Kasumi-1 (cell line): ENCODE measurements at regions not wholly inside any gene's neighbourhood (a gene's known extent, or its start where the extent isn't known, plus 50 kb on each side); places are given as distances from the start of the nearest gene placed in this dataset.
"Not testable (repeated sequence)": the region's sequence is repeated elsewhere in the genome, so short reads cannot be mapped to it uniquely, and the experiment has no call there.

Source experiments
- DNase-seq, 2 experiments: peaks; one replicate each; lab custom pipeline; 2025; lab: John Stamatoyannopoulos, UW

DNA sequence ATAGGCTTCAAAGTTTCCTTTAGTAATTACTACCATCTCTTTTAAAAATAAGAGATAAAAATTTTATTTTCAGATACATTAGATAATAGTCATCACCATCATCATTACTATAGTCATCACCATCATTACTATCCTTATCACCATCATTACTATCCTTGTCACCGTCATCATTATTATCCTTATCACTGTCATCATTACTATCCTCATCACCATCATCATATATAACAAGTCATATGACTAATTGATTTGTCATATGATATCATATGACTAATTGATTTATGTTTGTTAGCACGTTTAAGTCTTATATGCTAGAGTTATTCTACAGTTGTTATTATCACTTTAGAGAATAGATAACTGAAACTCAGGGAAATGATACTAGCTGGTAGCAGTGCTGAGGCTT lies 382.1 kb upstream of the CDH18 start:
- no peak for DNase-seq

DNA sequence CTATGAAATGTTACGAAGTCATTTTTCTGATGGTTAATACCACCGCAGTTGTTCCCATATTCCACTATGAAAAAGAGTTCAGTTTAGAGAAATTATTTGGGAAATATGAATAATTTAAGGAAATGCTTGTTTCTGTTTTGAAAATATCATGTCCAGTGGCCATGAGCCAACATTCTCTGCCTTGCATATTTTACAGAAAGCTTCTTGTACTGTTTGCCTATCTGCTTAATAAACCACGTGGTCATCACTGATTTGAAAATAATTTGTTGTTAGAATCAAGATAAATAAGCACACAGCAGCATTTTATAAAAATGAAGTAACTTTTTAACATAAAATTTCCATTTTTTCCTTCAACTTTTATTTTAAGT lies 381.5 kb upstream of the CDH18 start:
- DNase-seq, result no peak

DNA sequence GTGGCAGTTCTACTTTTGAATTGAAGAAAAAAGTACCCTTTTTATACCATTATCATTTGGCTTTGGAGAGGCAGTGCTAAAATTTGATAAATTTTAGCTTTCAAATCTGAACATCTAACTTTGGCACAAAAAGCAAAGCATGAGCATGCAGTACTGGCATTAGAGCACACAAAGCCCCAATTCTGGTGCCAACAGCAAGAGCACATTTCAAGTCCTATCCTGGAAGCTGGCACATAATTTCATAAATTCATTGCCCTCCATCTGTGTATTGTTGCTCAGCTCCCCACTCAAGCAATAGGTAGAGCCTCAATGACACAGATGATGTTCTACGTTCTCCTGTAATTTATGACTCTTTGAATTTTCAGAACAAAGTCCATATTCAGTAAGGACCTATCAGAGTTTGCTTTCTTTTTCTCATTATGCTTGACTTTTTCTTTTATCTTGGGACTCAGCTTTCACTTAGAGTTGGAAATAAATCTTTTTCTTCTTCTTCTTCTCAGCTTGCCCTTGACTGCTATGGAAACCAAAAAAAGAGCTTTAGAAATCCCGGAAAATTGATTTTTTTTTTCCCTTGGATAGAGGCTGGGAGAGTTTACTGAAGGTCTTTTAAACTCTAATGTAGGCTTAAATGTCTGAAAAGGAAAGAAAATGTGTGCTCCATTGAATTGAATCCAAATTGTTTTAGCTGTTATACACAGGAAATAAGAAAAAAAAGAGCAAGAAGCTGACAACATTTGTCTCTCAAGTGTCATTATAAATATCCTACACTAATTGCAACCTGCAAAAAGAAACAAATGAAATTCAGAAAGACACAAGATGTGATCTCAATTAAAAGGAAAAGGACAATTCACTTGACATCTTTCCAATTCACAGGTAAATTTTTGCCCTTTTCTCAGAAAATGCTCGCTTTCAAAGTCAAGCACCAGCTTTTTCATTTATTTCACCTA lies 380.8 kb upstream of the CDH18 start:
- DNase-seq, result no peak

DNA sequence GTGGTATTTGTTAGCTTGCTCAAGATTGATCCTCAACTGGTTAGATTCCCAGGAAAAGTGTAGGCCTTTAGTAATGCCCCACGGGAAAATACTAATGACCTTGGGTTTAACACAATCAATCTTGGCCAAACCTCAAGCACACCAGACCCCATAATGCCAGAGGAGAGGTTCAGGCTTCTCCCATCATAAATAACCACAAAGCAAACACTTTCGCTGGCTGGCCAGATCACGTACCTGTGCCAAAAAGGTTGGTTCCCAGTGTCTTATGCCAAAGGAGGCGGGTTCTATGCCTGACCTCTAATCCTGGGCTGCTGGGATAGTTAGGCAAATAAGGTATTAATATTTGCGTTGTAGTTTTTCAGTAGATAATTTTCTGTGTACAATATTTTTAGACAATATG lies 379.2 kb upstream of the CDH18 start:
- DNase-seq, result no peak

DNA sequence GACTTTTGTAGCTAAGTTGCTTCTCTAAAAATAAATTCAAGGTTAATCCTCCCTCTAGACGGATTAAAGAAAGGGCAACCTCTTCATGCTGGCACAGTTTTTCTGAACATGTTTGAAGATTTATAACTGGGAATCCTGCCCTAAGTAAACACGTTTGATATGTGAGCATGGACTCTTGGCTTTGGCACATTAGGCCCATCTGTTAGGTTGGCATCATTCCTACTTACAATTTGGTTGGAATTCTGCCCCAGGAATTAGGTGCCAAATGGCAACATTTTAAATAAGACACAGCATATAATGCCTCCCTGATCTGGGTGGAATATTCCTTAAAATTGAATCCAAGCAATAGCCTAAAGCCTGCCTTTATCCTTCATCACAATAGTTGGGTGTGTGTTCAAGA lies 372.3 kb upstream of the CDH18 start:
- DNase-seq, result no peak

DNA sequence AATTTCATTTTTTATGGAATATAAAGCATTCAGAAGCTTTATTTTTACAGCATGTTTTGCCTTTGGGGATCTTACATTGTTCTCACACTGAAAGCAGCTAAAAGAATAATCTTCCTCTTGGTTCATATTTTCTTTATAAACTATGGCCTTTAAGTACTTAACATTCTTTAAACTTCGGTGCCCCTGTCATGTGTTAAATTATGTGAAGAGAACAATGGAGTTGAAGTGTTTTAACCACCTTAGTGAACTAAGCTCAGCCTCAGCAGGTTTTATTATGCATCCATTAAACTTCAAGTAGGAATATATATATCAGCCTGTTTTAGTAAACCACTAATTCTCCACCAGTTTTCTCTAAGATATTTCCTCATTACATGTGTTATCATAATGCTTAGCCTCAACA lies 371.4 kb upstream of the CDH18 start:
- DNase-seq, result no peak

DNA sequence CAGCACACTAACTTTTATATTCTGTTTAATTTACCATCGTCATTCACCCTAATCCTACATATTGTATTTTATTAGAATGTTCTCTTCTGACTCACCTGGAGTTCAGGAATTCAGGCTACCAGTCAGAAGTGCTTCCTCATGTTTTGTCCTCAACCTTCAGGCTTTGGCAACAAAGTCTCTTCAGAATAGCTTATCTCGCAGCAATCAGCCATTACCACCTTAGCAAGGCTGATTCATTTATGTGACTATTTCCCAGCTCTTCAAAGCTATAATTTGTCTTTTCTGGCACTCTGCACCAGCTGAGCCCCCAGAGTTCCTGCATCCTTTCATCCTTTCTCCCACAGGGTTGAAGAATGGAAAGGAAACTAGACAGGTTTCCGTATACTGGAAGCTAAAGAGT lies 365.5 kb upstream of the CDH18 start:
- DNase-seq, result no peak

DNA sequence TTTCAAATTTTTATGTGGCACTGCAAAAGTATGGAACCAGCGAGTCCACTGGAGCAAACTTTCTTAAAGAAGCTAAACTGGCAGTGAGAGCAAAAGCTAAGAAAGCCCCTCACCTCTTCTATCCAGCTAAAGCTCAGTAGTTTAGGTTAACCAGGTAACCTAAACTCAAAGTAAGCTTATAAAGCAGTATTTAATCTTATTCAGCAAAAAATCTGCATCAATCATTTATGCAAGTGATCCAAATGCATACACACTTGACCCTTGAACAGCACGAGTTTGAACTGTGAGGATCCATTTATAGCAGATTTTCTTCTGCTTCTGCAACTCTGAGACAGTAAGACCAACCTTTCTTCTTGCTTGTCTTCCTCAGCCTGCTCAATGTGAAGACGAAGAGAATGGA lies 363.8 kb upstream of the CDH18 start:
- DNase-seq, result no peak

DNA sequence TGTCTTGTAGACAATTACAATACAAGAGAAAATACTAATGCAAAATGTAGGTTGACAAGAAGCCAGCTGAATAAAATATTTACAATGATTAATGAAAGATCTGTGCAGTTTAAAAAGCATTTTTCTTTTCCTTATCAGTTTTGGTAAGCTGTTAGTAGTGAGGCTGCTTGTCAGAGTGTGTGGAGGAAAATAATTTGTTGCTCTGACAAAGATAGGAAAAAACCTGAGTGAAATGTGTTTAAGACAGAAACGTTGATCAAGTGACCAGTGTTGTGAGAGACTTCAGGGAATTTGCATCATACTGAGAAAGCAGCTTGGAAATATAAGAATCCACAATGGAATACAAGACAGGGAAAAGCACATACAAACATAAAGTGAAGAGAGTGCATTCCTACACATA lies 360.3 kb upstream of the CDH18 start:
- DNase-seq, result no peak

DNA sequence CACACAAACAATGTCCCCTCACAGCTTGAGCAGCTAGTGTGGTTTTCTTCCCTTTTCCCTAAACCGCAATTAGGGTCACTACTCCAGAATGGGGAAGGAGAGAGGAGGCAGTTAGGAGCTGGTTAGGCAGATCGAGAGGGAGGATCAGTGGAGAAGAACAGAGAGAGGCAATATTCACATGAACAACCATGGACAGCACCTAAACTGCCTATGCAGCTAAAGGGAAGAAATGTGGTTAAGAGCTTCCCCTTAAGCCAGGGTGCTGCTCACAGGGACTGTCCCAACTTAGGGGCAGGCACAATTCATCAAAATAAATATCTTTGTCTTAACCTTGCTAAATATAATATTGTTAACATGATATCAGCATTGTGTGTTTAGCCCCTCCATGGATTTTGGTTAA lies 359.3 kb upstream of the CDH18 start:
- peak; percentile 59 to 63 for DNase-seq

DNA sequence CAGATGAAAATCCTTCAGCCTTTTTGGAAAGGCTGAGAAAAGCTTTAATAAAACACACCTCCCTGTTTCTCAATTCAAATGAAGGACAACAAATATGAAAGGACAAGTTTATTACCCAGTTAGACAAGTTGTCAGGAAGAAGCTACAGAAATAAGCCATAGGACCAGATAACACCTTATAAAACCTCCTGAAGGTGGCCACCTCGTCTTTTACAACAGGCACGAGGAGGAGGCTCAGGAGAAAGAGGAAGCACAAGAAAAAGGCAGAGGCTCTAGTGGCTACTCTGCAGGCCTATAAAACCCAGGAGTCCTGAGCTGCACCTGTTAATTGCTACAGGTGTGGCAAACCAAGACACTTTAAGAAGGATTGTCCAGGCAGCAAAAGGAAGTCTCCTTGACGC lies 352.1 kb upstream of the CDH18 start:
- peak; percentile 18 to 27 for DNase-seq

DNA sequence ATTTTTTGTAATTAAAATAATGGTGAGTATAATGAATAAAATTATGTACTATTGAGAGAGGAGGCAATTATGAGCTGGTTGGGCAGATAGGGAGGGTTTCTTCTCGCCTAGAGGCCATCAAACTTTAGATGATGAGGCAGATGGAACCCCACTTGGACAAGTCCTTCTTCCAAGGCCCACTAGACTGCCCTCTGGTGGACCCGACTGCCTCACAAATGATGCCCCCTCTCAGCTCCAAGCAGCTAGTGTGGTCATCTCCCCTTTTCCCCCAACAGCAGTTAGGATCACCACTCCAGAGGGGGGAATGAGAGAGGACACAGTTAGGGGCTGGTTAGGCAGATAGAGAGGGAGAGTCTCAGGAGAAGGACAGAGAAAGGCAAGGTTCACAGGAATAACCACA lies 348.0 kb upstream of the CDH18 start:
- no peak for DNase-seq

DNA sequence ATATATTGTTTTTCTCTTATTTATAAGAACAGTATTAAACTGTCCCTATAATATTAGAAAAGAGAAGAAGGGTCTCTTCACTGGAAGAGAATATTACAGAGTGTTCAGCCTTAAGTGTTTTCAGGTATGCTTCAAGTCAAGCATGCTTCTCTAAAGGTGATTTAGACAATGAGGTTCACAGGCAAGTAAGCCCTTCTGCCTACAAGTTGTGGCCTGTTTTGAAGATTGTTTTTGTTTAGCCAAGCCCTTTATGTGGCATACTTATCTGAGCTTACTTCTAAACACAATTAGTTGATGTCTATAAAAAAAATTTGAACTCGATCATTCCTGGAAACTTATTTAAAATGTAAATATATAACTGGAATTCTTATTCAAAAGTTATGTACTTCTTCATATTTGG lies 343.8 kb upstream of the CDH18 start:
- no peak for DNase-seq

DNA sequence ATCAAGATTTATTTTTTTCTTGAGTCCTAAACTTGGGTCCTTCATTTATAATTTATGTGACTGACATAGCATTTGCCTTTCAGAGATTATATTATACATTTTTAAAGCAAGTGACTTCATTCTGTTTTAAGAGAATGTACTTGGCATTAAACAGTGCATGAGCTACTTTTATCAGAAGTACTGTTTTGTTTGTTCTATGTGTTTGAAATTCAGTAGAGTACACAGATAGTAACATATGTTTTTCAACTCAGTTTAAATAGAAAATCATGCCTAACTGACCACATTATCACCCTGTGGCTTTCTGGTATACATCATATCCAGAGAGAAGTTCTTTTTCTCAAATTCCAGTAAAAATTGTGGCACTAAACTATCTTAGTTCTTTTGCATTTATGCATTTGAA lies 335.3 kb upstream of the CDH18 start:
- DNase-seq, result no peak

DNA sequence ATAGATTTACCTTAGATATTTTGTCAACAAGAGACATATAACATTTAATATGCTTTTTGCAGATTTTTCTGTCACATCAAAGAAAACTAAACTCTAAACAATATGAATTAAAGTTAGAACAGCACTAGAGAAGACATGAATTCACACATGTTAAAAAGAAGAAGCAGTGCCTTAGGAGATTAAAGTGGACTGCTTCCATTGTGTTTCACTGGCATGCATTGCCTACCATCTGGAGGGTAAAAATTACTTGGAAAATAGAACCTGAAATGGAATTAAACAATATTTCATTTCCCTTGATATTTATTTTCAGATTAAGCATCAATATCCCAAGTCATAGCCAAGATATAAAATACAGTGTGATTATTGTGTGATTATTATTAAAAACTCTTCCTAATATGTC lies 319.4 kb upstream of the CDH18 start:
- no peak for DNase-seq

DNA sequence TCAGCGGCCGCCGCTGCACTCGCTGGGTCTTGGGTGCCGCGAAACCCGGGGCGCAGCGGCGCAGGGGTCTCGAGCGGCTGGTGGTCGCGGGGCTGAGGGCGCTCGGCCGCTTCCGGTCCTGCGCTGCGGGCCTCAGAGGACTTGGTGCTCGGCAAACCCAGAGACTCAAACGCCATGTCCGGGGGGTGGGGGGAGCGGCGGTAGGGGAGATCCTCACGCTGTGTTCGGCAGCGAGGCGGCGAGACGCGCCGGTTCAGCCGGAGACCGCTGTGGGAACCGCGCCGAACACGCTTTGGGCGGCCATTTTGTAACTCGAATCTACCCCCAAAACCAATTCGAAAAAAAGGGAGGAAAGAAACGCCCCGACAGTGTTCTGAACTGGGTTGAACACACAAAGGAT lies 317.5 kb upstream of the CDH18 start:
- DNase-seq, result no peak

DNA sequence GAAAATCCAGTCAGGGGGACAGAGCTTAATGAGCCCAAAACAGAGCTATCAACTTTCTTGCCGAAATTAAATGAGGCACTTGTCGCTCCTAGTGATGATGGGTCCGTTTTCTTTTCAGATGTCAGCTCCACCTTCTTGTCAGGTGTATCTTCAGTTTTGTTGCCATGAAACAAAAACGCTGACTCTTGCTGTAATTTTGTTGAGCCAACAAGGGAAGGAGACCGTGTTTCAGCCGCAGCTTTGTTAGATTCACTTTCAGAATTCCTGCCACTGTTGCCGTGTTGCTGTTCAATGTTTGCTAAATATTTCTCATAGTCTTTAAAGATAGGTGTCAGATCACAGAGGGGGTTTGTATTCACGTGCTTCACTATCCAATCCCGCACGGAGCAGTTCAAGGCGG lies 316.6 kb upstream of the CDH18 start:
- DNase-seq, result not testable (repeated sequence)

DNA sequence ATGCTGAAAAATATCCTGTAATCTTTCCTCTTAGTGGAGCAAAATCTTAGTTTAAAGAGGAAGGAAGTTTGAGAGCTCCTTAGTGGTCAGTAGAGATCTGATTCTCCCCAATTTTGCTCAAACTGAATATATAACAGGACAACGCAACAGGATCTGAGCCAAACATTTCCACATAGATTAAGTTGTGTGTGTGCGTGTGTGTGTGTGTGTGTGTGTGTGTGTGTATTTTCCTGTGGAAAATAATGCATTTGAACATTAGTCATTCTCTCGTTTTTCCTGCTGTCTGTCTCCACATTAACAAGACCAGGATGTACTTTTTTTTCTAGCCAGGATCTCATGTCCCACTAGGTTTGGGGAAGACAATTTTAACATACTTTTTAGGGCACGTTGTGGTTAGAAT lies 312.1 kb upstream of the CDH18 start:
- peak; percentile 10 to 23 for DNase-seq

DNA sequence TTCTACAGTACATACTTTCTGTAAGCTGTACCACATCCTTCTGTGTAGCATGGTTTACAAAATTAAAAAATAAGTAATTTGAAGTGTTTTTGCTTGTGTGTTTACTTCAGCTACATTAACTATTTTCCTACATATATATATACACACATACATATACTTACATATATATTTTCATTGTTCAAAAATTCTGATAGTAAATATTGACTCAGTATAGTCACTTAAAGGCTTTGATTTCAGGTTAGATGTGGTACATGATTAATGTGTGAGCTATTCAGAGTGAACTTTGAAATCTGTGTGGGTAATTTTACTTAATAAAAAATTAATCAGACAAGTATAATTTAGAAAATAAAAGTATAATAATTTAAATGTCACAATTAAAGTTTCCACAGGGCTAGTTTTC lies 306.7 kb upstream of the CDH18 start:
- DNase-seq, result no peak

DNA sequence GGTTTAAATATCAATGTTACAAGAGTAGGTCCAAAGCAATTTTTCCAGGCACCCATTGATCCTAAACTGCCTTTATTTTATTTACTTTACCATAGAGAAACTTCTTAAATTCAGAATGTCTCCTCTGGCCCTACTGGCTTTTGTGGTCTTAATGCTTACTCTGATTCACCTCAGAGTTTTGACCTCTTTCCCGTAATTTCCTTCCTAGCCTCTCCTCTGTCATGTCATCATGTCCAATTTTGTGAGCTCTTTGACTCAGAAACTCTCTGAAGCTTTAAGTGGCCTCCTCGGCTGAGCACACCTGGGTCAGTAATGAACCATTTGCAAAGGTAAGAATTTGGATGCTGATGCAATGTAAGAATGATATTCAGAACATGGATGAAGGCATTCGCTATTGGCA lies 303.8 kb upstream of the CDH18 start:
- no peak for DNase-seq

DNA sequence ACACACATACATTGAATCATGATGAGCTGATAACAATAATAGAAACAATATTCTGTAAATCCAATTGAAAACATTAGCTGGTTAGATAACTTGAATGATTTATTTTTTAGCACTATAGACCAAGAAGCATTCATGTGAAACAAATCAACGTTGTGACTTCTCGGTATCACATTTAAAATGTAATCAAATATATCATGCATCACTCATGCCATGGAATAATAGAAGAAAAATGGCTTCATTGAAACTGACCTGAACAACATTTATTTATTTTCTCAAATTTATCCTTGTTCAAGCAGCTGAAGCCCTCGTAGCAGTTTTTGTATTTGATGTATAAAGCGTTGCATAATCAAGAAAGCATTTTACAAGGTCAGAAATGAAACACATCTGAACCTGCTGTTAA lies 299.6 kb upstream of the CDH18 start:
- DNase-seq, result no peak

DNA sequence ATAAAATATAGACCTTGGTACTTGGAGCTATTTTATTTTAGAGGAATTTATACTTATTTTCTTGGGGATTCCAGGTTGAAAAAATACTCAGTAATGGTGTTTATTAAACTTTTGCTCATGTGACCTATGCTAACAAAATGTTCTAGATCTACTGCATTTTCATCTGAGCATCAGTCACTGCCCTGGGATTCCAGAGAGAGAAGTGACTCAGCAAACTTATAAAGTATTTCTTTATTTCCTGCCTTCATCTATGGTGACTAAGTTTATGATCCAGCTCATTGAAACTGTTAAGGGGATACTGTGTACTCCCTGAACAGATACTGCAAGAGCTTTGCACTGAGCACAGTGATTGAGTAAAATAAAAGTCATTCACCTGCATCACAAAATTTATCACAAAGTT lies 298.5 kb upstream of the CDH18 start:
- no peak for DNase-seq

DNA sequence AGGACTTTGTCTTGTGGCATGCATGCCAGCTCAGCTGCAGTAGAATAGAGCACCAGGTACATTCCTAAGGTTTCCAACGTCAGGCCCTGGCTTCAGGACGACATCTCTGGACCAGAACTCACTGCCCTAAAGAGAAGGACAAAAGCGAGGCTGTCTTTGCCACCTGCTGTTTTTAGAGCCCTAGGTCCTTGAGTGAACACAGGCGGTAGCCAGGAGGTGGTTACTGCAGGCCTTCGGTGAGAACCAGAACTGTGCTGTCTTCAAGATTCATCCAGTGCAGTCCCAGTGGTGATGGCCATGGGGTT lies 288.9 kb upstream of the CDH18 start:
- DNase-seq, result no peak
